HCT116 (cell line): ENCODE measurements at regions not wholly inside any gene's neighbourhood (a gene's known extent, or its start where the extent isn't known, plus 50 kb on each side); places are given as distances from the start of the nearest gene placed in this dataset.

Source experiments
- ATAC-seq: fragments of 200-7000 bp; cut with Tn5 transposase; 2 replicates; pipeline ENCODE4 v1.9.1; 2020; ENCODE audit warnings: mild to moderate bottlenecking, moderate library complexity
- BruUV-seq: library from RNA; stranded (reverse); fragments of 400-500 nt; replicated peaks from 2 replicates; lab custom pipeline; 2021; lab: Mats Ljungman, UMichigan
- CTCF ChIA-PET: fragments of 300-600 bp; sonication (Branson Sonifier 250); formaldehyde crosslinking; loops from one replicate; lab custom pipeline; 2021; ENCODE audit warnings: antibody characterized with exemption; lab: Charles Lee
- POLR2A ChIA-PET: fragments of 300-600, 350-600 bp; sonication (Branson Sonifier 250); formaldehyde crosslinking; loops from one replicate; lab custom pipeline; 2021; ENCODE audit warnings: antibody characterized with exemption; lab: Charles Lee
- RAD21 ChIA-PET, 2 experiments: fragments of 300-600 bp; sonication (Branson Sonifier 250); formaldehyde crosslinking; loops; one replicate each; lab custom pipeline; 2023; ENCODE audit warnings: low total read pairs in 2 of 2; ENCODE audit not compliant: uncharacterized antibody in 2 of 2, unreplicated experiment in 2 of 2, low non-redundant PET in 1 of 2; lab: Charles Lee
- DNase-seq: peaks from one replicate; pipeline ENCODE4 v3.0.0-alpha.2; 2010; ENCODE audit warnings: low read depth, low spot score
- H2AFZ ChIP-seq: fragments of 200-600 bp; shearing (Covaris generic), sonication (generic); 2 replicates; pipeline ENCODE4 v1.6.1; 2017; ENCODE audit warnings: low read depth, mixed run types, mixed read lengths, antibody characterized with exemption, low read length; ENCODE audit not compliant: poor library complexity, severe bottlenecking
- H3K27ac ChIP-seq: 2 replicates; pipeline ENCODE4 v1.5.1; 2012; ENCODE audit warnings: low read depth, low read length
- H3K27me3 ChIP-seq: fragments of 200-600 bp; sonication (generic); 2 replicates; pipeline ENCODE4 v1.6.1; 2016; ENCODE audit warnings: mixed run types, low read length, mixed read lengths; ENCODE audit not compliant: insufficient read depth
- H3K36me3 ChIP-seq, 2 experiments: fragments of 200-500 bp in 1 of 2; fragments of 200-600 bp in 1 of 2; sonication (Bioruptor generic) in 1 of 2; sonication (generic) in 1 of 2; 2 replicates each; pipeline versions ENCODE4 v1.5.1 to v1.6.1; 2014 to 2016; ENCODE audit warnings: low read length in 2 of 2, inconsistent platforms in 1 of 2, mixed read lengths in 1 of 2, mixed run types in 1 of 2; ENCODE audit not compliant: insufficient read depth in 2 of 2, control insufficient read depth in 1 of 2
- H3K4me1 ChIP-seq, 2 experiments: fragments of 200-600 bp in 1 of 2; sonication (generic) in 1 of 2; 2 replicates each; pipeline versions ENCODE4 v1.5.1 to v1.6.1; 2012 to 2017; ENCODE audit warnings: low read length in 2 of 2, inconsistent platforms in 1 of 2, mild to moderate bottlenecking in 1 of 2, mixed read lengths in 1 of 2, mixed run types in 1 of 2, moderate library complexity in 1 of 2; ENCODE audit not compliant: insufficient read depth in 2 of 2, control insufficient read depth in 1 of 2
- H3K4me2 ChIP-seq: fragments of 200-600 bp; sonication (generic); 2 replicates; pipeline ENCODE4 v1.6.1; 2017; ENCODE audit warnings: mixed run types, low read length, mixed read lengths
- H3K4me3 ChIP-seq, 2 experiments: fragments of 200-600 bp in 1 of 2; sonication (generic) in 1 of 2; replicated peaks in 1 of 2; 2 replicates each; pipeline ENCODE4 v1.5.1; 2011 to 2016; ENCODE audit warnings: low read length in 2 of 2, control low read depth in 1 of 2, low read depth in 1 of 2, mild to moderate bottlenecking in 1 of 2, mixed read lengths in 1 of 2, mixed run types in 1 of 2
- H3K79me2 ChIP-seq: fragments of 200-600 bp; sonication (generic); 2 replicates; pipeline ENCODE4 v1.6.1; 2017; ENCODE audit warnings: mild to moderate bottlenecking, mixed run types, low read length, moderate library complexity, mixed read lengths; ENCODE audit not compliant: insufficient read depth
- H3K9ac ChIP-seq: fragments of 200-600 bp; sonication (generic); 2 replicates; pipeline ENCODE4 v1.6.1; 2016; ENCODE audit warnings: low read length, mixed read lengths
- H3K9me2 ChIP-seq: fragments of 200-600 bp; sonication (generic), shearing (Covaris generic); 2 replicates; pipeline ENCODE4 v1.6.1; 2017; ENCODE audit warnings: mixed run types, mild to moderate bottlenecking, moderate library complexity; ENCODE audit not compliant: insufficient read depth
- H3K9me3 ChIP-seq, 2 experiments: fragments of 200-500 bp in 1 of 2; fragments of 200-600 bp in 1 of 2; sonication (Bioruptor generic) in 1 of 2; sonication (generic) in 1 of 2; 2 replicates each; pipeline ENCODE4 v1.6.1; 2014 to 2017; ENCODE audit warnings: low read length in 2 of 2, mixed read lengths in 2 of 2, inconsistent platforms in 1 of 2, low read depth in 1 of 2, mild to moderate bottlenecking in 1 of 2, mixed run types in 1 of 2, moderate library complexity in 1 of 2; ENCODE audit not compliant: control insufficient read depth in 1 of 2, insufficient read depth in 1 of 2
- H4K20me1 ChIP-seq: fragments of 200-600 bp; sonication (generic), shearing (Covaris generic); 2 replicates; pipeline ENCODE4 v1.6.1; 2017; ENCODE audit warnings: mixed run types, mild to moderate bottlenecking, moderate library complexity; ENCODE audit not compliant: insufficient read depth
- ATF3 ChIP-seq: IDR thresholded peaks from 2 replicates; pipeline ENCODE4 v1.6.1; 2012
- CBX3 ChIP-seq: IDR thresholded peaks from 2 replicates; pipeline ENCODE4 v1.6.1; 2012; ENCODE audit warnings: low read depth
- CEBPB ChIP-seq: IDR thresholded peaks from 2 replicates; pipeline ENCODE4 v1.6.1; 2012; ENCODE audit warnings: low read depth
- EGR1 ChIP-seq: IDR thresholded peaks from 2 replicates; pipeline ENCODE4 v1.6.1; 2012; ENCODE audit warnings: low read depth
- ELF1 ChIP-seq: IDR thresholded peaks from 2 replicates; pipeline ENCODE4 v1.6.1; 2012; ENCODE audit warnings: low read depth, borderline replicate concordance
- EZH2 ChIP-seq: fragments of 200-600 bp; sonication (generic); IDR thresholded peaks from 2 replicates; pipeline ENCODE4 v1.6.1; 2017; ENCODE audit warnings: antibody characterized with exemption, mixed run types
- JUND ChIP-seq: IDR thresholded peaks from 2 replicates; pipeline ENCODE4 v1.6.1; 2012
- POLR2AphosphoS5 ChIP-seq: IDR thresholded peaks from 2 replicates; pipeline ENCODE4 v1.6.1; 2011; ENCODE audit warnings: mild to moderate bottlenecking, low read depth, low read length, moderate library complexity
- RAD21 ChIP-seq: IDR thresholded peaks from 2 replicates; pipeline ENCODE4 v1.6.1; 2012; ENCODE audit warnings: low read depth, mild to moderate bottlenecking
- SP1 ChIP-seq: IDR thresholded peaks from 2 replicates; pipeline ENCODE4 v1.6.1; 2012; ENCODE audit warnings: low read depth
- SRF ChIP-seq: IDR thresholded peaks from 2 replicates; pipeline ENCODE4 v1.6.1; 2012; ENCODE audit warnings: low read depth
- TCF7L2 ChIP-seq: IDR thresholded peaks from 2 replicates; pipeline ENCODE4 v1.7.0; 2011; ENCODE audit warnings: borderline replicate concordance, inconsistent platforms; ENCODE audit not compliant: insufficient read depth, insufficient read length; ENCODE audit errors: extremely low read depth
- YY1 ChIP-seq: IDR thresholded peaks from 2 replicates; pipeline ENCODE4 v1.6.1; 2011; ENCODE audit warnings: low read length, low read depth, moderate library complexity, mild to moderate bottlenecking; ENCODE audit not compliant: insufficient replicate concordance; ENCODE audit errors: extremely low read depth
- ZFX ChIP-seq: fragments of 450-650 bp; IDR thresholded peaks from 2 replicates; pipeline ENCODE4 v1.6.1; 2017
- ZNF274 ChIP-seq: fragments of 200-500 bp; sonication (Bioruptor generic); IDR thresholded peaks from 2 replicates; pipeline ENCODE4 v1.6.1; 2014; ENCODE audit warnings: mild to moderate bottlenecking, low read depth, low read length, inconsistent platforms
- intact Hi-C: fragments of 100-400 bp; cut with micrococcal nuclease; formaldehyde crosslinking; loops from 2 replicates; pipeline ENCODE4 v1.10.0; 2022
- TF ChIP-seq, protein P1 (sequence below): IDR thresholded peaks from 2 replicates; pipeline ENCODE4 v1.6.1; 2012; ENCODE audit warnings: low read depth
- TF ChIP-seq, protein P2 (sequence below): IDR thresholded peaks from 2 replicates; pipeline ENCODE4 v1.6.1; 2012
- TF ChIP-seq, protein P3 (sequence below), 3 experiments: fragments of 200-600 bp in 1 of 3; sonication (generic) in 1 of 3; IDR thresholded peaks in 2 of 3; conservative IDR thresholded peaks in 1 of 3; 2 replicates each; pipeline ENCODE4 v1.5.1; 2012 to 2017; ENCODE audit warnings: low read depth in 2 of 3, low read length in 2 of 3, antibody characterized with exemption in 1 of 3, borderline replicate concordance in 1 of 3, control low read depth in 1 of 3, mild to moderate bottlenecking in 1 of 3, mixed read lengths in 1 of 3, mixed run types in 1 of 3, moderate library complexity in 1 of 3; ENCODE audit not compliant: insufficient read depth in 1 of 3

DNA sequence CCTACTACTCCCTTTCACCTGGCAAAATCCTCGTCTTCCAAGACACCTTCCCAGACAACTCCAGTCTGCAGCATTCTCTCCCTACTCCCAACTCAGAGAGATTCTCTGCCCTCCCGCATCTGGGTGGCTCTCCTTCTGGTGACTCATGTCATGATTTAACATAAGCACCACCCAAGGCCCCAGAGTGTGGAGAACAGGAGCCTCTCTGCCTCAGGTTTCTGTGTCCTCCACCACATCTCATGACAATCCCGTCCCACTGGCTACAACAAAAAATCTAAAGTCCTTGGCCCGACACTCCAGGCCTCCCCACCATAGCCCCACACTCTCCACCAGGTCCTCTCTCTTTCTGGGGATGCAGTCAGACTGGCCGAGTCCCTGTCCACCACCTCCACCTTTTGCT lies 197.1 kb downstream of the BCL11A start:
- no peak overlapping the region for H3K4me3 ChIP-seq
- H3K9ac ChIP-seq: no peak overlapping the region
- no peak for DNase-seq
- no peak for ATAC-seq
- ChIA-PET RAD21 (no interaction called here), POLR2A (no interaction called here), CTCF (no interaction called here)
- H3K4me2 ChIP-seq: no peak overlapping the region
- intact Hi-C loops: no loop called here
- H3K9me3 ChIP-seq: no peaks in the 10 kb centered on the region
- no peak overlapping the region for H2AFZ ChIP-seq
- no peaks in the 10 kb centered on the region for H3K36me3 ChIP-seq
- H3K9me2 ChIP-seq: no peaks in the 10 kb centered on the region
- H4K20me1 ChIP-seq: no peaks in the 10 kb centered on the region
- H3K27ac ChIP-seq: no peak overlapping the region
- H3K4me1 ChIP-seq: no peaks in the 10 kb centered on the region
- BruUV-seq: no TSS peak
- no peak for TF ChIP-seq CEBPB
- TF ChIP-seq SRF: no peak
- TF ChIP-seq EGR1: no peak
- TF ChIP-seq ELF1: no peak
- no peak for TF ChIP-seq RAD21
- no peak for TF ChIP-seq SP1
- TF ChIP-seq ZFX: no peak
- TF ChIP-seq EZH2: no peak
- no peak for TF ChIP-seq JUND
- TF ChIP-seq TCF7L2: no peak
- no peak for TF ChIP-seq ZNF274
- no peak for TF ChIP-seq CBX3
- no peaks in the 10 kb centered on the region for H3K79me2 ChIP-seq
- peaks cover 23% of the 10 kb centered on the region for H3K27me3 ChIP-seq

GRCh38 chr2:60355849-60356261 lies 197.6 kb downstream of the BCL11A start:
- Histone ChIP-seq H4K20me1 (no peaks in the 10 kb centered on the region), H2AFZ (no peak overlapping the region), H3K27ac (no peak overlapping the region), H3K9me3 (no peaks in the 10 kb centered on the region), H3K4me3 (no peak overlapping the region), H3K4me1 (no peaks in the 10 kb centered on the region), H3K27me3 (peaks cover 23% of the 10 kb centered on the region), H3K9me2 (no peaks in the 10 kb centered on the region), H3K79me2 (no peaks in the 10 kb centered on the region), H3K9ac (no peak overlapping the region), H3K36me3 (no peaks in the 10 kb centered on the region), H3K4me2 (no peak overlapping the region)
- DNase-seq (no peak), ATAC-seq (no peak)
- intact Hi-C loops: no loop called here
- RAD21 ChIA-PET: no interaction called here
- BruUV-seq: no TSS peak
- CTCF ChIA-PET: no interaction called here
- POLR2A ChIA-PET: no interaction called here
- no peak for TF ChIP-seq SRF
- TF ChIP-seq ZFX: no peak
- TF ChIP-seq, protein P1, sequence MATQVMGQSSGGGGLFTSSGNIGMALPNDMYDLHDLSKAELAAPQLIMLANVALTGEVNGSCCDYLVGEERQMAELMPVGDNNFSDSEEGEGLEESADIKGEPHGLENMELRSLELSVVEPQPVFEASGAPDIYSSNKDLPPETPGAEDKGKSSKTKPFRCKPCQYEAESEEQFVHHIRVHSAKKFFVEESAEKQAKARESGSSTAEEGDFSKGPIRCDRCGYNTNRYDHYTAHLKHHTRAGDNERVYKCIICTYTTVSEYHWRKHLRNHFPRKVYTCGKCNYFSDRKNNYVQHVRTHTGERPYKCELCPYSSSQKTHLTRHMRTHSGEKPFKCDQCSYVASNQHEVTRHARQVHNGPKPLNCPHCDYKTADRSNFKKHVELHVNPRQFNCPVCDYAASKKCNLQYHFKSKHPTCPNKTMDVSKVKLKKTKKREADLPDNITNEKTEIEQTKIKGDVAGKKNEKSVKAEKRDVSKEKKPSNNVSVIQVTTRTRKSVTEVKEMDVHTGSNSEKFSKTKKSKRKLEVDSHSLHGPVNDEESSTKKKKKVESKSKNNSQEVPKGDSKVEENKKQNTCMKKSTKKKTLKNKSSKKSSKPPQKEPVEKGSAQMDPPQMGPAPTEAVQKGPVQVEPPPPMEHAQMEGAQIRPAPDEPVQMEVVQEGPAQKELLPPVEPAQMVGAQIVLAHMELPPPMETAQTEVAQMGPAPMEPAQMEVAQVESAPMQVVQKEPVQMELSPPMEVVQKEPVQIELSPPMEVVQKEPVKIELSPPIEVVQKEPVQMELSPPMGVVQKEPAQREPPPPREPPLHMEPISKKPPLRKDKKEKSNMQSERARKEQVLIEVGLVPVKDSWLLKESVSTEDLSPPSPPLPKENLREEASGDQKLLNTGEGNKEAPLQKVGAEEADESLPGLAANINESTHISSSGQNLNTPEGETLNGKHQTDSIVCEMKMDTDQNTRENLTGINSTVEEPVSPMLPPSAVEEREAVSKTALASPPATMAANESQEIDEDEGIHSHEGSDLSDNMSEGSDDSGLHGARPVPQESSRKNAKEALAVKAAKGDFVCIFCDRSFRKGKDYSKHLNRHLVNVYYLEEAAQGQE: no peak
- TF ChIP-seq ATF3: no peak
- no peak for TF ChIP-seq CEBPB
- TF ChIP-seq, protein P2, sequence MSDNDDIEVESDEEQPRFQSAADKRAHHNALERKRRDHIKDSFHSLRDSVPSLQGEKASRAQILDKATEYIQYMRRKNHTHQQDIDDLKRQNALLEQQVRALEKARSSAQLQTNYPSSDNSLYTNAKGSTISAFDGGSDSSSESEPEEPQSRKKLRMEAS: no peak
- TF ChIP-seq POLR2AphosphoS5: no peak
- TF ChIP-seq YY1: no peak
- TF ChIP-seq, protein P3, sequence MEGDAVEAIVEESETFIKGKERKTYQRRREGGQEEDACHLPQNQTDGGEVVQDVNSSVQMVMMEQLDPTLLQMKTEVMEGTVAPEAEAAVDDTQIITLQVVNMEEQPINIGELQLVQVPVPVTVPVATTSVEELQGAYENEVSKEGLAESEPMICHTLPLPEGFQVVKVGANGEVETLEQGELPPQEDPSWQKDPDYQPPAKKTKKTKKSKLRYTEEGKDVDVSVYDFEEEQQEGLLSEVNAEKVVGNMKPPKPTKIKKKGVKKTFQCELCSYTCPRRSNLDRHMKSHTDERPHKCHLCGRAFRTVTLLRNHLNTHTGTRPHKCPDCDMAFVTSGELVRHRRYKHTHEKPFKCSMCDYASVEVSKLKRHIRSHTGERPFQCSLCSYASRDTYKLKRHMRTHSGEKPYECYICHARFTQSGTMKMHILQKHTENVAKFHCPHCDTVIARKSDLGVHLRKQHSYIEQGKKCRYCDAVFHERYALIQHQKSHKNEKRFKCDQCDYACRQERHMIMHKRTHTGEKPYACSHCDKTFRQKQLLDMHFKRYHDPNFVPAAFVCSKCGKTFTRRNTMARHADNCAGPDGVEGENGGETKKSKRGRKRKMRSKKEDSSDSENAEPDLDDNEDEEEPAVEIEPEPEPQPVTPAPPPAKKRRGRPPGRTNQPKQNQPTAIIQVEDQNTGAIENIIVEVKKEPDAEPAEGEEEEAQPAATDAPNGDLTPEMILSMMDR (IDR thresholded peaks at IDR 0.05 in 2 of 3, conservative IDR thresholded peaks at IDR 0.05 in 1 of 3; ENCODE audit: borderline replicate concordance in 1 of 3, insufficient read depth in 1 of 3, low read depth in 2 of 3, low read length in 2 of 3): no peak
